Endothelial cell of umbilical vein (primary cell): ENCODE measurements at regions not wholly inside any gene's neighbourhood (a gene's known extent, or its start where the extent isn't known, plus 50 kb on each side); places are given as distances from the start of the nearest gene placed in this dataset.

Experiments
- BruUV-seq: library from RNA; stranded (reverse); fragments of 400-500 nt; replicated peaks from 2 replicates; lab custom pipeline; 2021; lab: Mats Ljungman, UMichigan
- CTCF ChIA-PET: fragments of 300-600, 350-600 bp; sonication (Branson Sonifier 250); formaldehyde crosslinking; loops from one replicate; lab custom pipeline; 2021; ENCODE audit warnings: antibody characterized with exemption, inconsistent platforms; lab: Charles Lee
- POLR2A ChIA-PET: fragments of 300-600, 350-600 bp; sonication (Branson Sonifier 250); formaldehyde crosslinking; loops from one replicate; lab custom pipeline; 2021; ENCODE audit warnings: antibody characterized with exemption, inconsistent platforms; lab: Charles Lee
- DNase-seq: peaks from one replicate; pipeline ENCODE4 v3.0.0-alpha.2; 2011; ENCODE audit warnings: low read depth, low spot score
- FAIRE-seq: peaks from 2 replicates; lab custom pipeline; 2011; peaks lifted over from hg19 to GRCh38; lab: Jason Lieb, UNC
- H2AFZ ChIP-seq: 2 replicates; pipeline ENCODE4 v1.6.0; 2012; ENCODE audit warnings: low read depth, low read length, control low read depth, inconsistent platforms
- H3K27ac ChIP-seq: 2 replicates; pipeline ENCODE4 v1.5.1; 2011; ENCODE audit warnings: low read depth, mild to moderate bottlenecking, control low read depth, low read length, moderate library complexity; ENCODE audit not compliant: insufficient read depth
- H3K27me3 ChIP-seq, 2 experiments: 2 replicates each; pipeline versions ENCODE4 v1.6.0 to v1.6.1; 2011; ENCODE audit warnings: low read length in 2 of 2, mixed read lengths in 1 of 2; ENCODE audit not compliant: control insufficient read depth in 2 of 2, insufficient read depth in 2 of 2
- H3K36me3 ChIP-seq, 2 experiments: 2 replicates in 1 of 2; 3 replicates in 1 of 2; pipeline ENCODE4 v1.5.1; 2011; ENCODE audit warnings: low read length in 2 of 2, mild to moderate bottlenecking in 1 of 2, moderate library complexity in 1 of 2; ENCODE audit not compliant: control insufficient read depth in 2 of 2, insufficient read depth in 2 of 2; ENCODE audit errors: extremely low read depth in 1 of 2
- H3K4me1 ChIP-seq: 3 replicates; pipeline ENCODE4 v1.5.1; 2011; ENCODE audit warnings: mild to moderate bottlenecking, low read length; ENCODE audit not compliant: control insufficient read depth, insufficient read depth; ENCODE audit errors: extremely low read depth
- H3K4me2 ChIP-seq: 2 replicates; pipeline ENCODE4 v1.6.1; 2011; ENCODE audit warnings: low read length, control low read depth, mixed read lengths; ENCODE audit not compliant: insufficient read depth
- H3K4me3 ChIP-seq, 3 experiments: fragments of 200-600 bp in 1 of 3; sonication (generic), shearing (Covaris generic) in 1 of 3; replicated peaks in 1 of 3; 2 replicates each; pipeline ENCODE4 v1.5.1; 2011 to 2016; ENCODE audit warnings: control low read depth in 3 of 3, low read length in 3 of 3, mild to moderate bottlenecking in 2 of 3, inconsistent platforms in 1 of 3, low read depth in 1 of 3, moderate library complexity in 1 of 3; ENCODE audit not compliant: insufficient read depth in 1 of 3
- H3K79me2 ChIP-seq: 2 replicates; pipeline ENCODE4 v1.6.0; 2012; ENCODE audit warnings: low read length, inconsistent platforms; ENCODE audit not compliant: control insufficient read depth, insufficient read depth
- H3K9ac ChIP-seq: replicated peaks from 2 replicates; pipeline ENCODE3; 2011; ENCODE audit warnings: low read length, control low read depth; ENCODE audit not compliant: insufficient read depth; ENCODE audit errors: extremely low read depth
- H3K9me1 ChIP-seq: replicated peaks from 3 replicates; pipeline ENCODE4 v1.6.0; 2011; ENCODE audit warnings: mild to moderate bottlenecking, low read length; ENCODE audit not compliant: control insufficient read depth, insufficient read depth; ENCODE audit errors: extremely low read depth
- H3K9me3 ChIP-seq: replicated peaks from 2 replicates; pipeline ENCODE4 v1.5.1; 2012; ENCODE audit warnings: low read length, inconsistent platforms; ENCODE audit not compliant: control insufficient read depth, insufficient read depth
- H4K20me1 ChIP-seq: replicated peaks from 2 replicates; pipeline ENCODE3; 2011; ENCODE audit warnings: mild to moderate bottlenecking, low read length; ENCODE audit not compliant: control insufficient read depth, insufficient read depth; ENCODE audit errors: extremely low read depth
- CTCF ChIP-seq, 2 donors: IDR thresholded peaks; 1 replicate in 1 of 2; 2 replicates in 1 of 2; pipeline ENCODE4 v1.5.1; 2011; ENCODE audit warnings: low read length in 2 of 2, mild to moderate bottlenecking in 2 of 2, moderate library complexity in 2 of 2, control low read depth in 1 of 2, inconsistent platforms in 1 of 2, low read depth in 1 of 2; ENCODE audit not compliant: insufficient read depth in 1 of 2; ENCODE audit errors: extremely low read depth in 1 of 2
- EZH2 ChIP-seq: IDR thresholded peaks from 2 replicates; pipeline ENCODE4 v1.6.1; 2012; ENCODE audit warnings: borderline replicate concordance, low read depth, mild to moderate bottlenecking, moderate library complexity, low read length, inconsistent platforms; ENCODE audit not compliant: severe bottlenecking
- GATA2 ChIP-seq: IDR thresholded peaks from 2 replicates; pipeline ENCODE4 v1.7.0; 2011; ENCODE audit warnings: low read depth, mild to moderate bottlenecking, moderate library complexity, mixed read lengths, low read length; ENCODE audit not compliant: insufficient read length, insufficient read depth
- JUN ChIP-seq: IDR thresholded peaks from 2 replicates; pipeline ENCODE4 v1.6.1; 2011; ENCODE audit warnings: borderline replicate concordance, low read depth; ENCODE audit not compliant: insufficient read length, insufficient read depth
- MAX ChIP-seq: IDR thresholded peaks from 2 replicates; pipeline ENCODE4 v1.6.1; 2011; ENCODE audit not compliant: insufficient read depth, insufficient read length
- MYC ChIP-seq: IDR thresholded peaks from one replicate; pipeline ENCODE4 v1.6.1; 2011; ENCODE audit warnings: mild to moderate bottlenecking, low read depth, low read length
- POLR2A ChIP-seq: IDR thresholded peaks from 2 replicates; pipeline ENCODE4 v1.6.1; 2012; ENCODE audit warnings: low read depth, mild to moderate bottlenecking, control low read depth, low read length
- POLR2AphosphoS5 ChIP-seq: IDR thresholded peaks from 2 replicates; pipeline ENCODE4 v1.6.1; 2012; ENCODE audit warnings: low read depth, mild to moderate bottlenecking, control low read depth, low read length, moderate library complexity; ENCODE audit not compliant: insufficient read depth
- dilution Hi-C: fragments of 300-500 bp; cut with MboI; formaldehyde crosslinking; loops from one replicate; pipeline ENCODE4 v1.15.0; 2019; ENCODE audit warnings: low sequenced_read_pairs; ENCODE audit not compliant: extremely low pct_ligation_motif_present
- intact Hi-C: fragments of 100-400 bp; cut with micrococcal nuclease; formaldehyde crosslinking; loops from one replicate; pipeline ENCODE4 v1.10.0; 2022

GRCh38 chr3:95474338-95474737, 1340.1 kb upstream of the EPHA6 start:
- no peaks in the 10 kb centered on the region for H3K27me3 ChIP-seq
- H3K9me3 ChIP-seq, result no peaks in the 10 kb centered on the region
- H3K79me2 ChIP-seq, result no peaks in the 10 kb centered on the region
- H4K20me1 ChIP-seq, result no peaks in the 10 kb centered on the region
- H3K4me3 ChIP-seq, result no peak overlapping the region
- H3K4me1 ChIP-seq, result no peaks in the 10 kb centered on the region
- no peak for DNase-seq
- H3K36me3 ChIP-seq, result no peaks in the 10 kb centered on the region
- TF ChIP-seq JUN, result no peak
- TF ChIP-seq MAX, result no peak
- no peak for TF ChIP-seq POLR2AphosphoS5
- no peak for TF ChIP-seq CTCF (IDR thresholded peaks at IDR 0.05; ENCODE audit: extremely low read depth in 1 of 2, insufficient read depth in 1 of 2, low read depth in 1 of 2, low read length in 2 of 2)
- no peak for TF ChIP-seq GATA2
- no peak for TF ChIP-seq MYC
- no peak for TF ChIP-seq POLR2A
- no peak for TF ChIP-seq EZH2
- no peak overlapping the region for H2AFZ ChIP-seq
- ChIA-PET POLR2A (no interaction called here), CTCF (no interaction called here)
- H3K27ac ChIP-seq, result no peak overlapping the region
- dilution Hi-C loops, result no loop called here
- H3K9me1 ChIP-seq, result no peaks in the 10 kb centered on the region
- no peak overlapping the region for H3K9ac ChIP-seq
- intact Hi-C loops, result no loop called here
- no peak overlapping the region for H3K4me2 ChIP-seq
- no peak for FAIRE-seq
- no TSS peak for BruUV-seq
